Tibial nerve (tissue), 3 donors: ENCODE measurements at regions not wholly inside any gene's neighbourhood (a gene's known extent, or its start where the extent isn't known, plus 50 kb on each side); places are given as distances from the start of the nearest gene placed in this dataset.

Experiments
- CTCF ChIP-seq, 5 experiments: fragments of 200-600 bp in 3 of 5; fragments of 450-650 bp in 2 of 5; sonication (generic) in 3 of 5; IDR thresholded peaks; one replicate each; pipeline ENCODE4 v1.5.1; 2016 to 2019; ENCODE audit warnings: antibody characterized with exemption in 5 of 5, mild to moderate bottlenecking in 3 of 5, moderate library complexity in 2 of 5
- POLR2A ChIP-seq, 2 donors: fragments of 450-650 bp; IDR thresholded peaks; one replicate each; pipeline ENCODE4 v1.6.1; 2017; ENCODE audit warnings: antibody characterized with exemption in 2 of 2, mild to moderate bottlenecking in 2 of 2, moderate library complexity in 2 of 2

- TF ChIP-seq CTCF (IDR thresholded peaks at IDR 0.05), result peak in 2 of 5 experiments; percentile 12 to 26
- TF ChIP-seq POLR2A (IDR thresholded peaks at IDR 0.05), result no peak
Observed at GRCh38 chr21:18951271-18952038, 547.9 kb upstream of the TMPRSS15 start.
